WI38 (cell line): ENCODE measurements at regions not wholly inside any gene's neighbourhood (a gene's known extent, or its start where the extent isn't known, plus 50 kb on each side); places are given as distances from the start of the nearest gene placed in this dataset.

ENCODE experiments used
- H3K4me3 ChIP-seq: 2 replicates; pipeline ENCODE4 v1.5.1; 2011; ENCODE audit warnings: low read depth, mild to moderate bottlenecking, control low read depth, low read length
- TF ChIP-seq, protein P1 (sequence below): IDR thresholded peaks from 2 replicates; pipeline ENCODE4 v1.5.1; 2012; ENCODE audit warnings: low read depth, mild to moderate bottlenecking, control low read depth, low read length

DNA sequence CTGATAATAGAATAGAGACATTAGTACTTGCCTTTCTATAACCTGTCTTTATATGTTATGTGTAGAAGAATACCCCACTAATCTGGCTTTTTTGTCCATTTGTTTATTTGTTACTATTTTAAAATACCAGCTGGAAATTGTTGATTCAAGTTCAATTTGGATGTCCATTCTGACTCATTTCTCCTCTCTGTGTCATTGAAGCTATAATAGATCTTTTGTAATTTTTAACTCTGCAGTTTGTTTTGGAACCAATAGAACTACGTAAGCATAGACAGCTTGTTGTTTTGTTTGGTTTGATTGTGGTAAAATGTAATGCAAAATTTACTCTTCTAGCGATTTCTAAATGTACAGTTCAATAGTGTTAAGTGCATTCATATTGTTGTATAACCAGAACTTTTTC, 390.4 kb downstream of the ZIC1 start:
- H3K4me3 ChIP-seq = no peak overlapping the region
- TF ChIP-seq, protein P1, sequence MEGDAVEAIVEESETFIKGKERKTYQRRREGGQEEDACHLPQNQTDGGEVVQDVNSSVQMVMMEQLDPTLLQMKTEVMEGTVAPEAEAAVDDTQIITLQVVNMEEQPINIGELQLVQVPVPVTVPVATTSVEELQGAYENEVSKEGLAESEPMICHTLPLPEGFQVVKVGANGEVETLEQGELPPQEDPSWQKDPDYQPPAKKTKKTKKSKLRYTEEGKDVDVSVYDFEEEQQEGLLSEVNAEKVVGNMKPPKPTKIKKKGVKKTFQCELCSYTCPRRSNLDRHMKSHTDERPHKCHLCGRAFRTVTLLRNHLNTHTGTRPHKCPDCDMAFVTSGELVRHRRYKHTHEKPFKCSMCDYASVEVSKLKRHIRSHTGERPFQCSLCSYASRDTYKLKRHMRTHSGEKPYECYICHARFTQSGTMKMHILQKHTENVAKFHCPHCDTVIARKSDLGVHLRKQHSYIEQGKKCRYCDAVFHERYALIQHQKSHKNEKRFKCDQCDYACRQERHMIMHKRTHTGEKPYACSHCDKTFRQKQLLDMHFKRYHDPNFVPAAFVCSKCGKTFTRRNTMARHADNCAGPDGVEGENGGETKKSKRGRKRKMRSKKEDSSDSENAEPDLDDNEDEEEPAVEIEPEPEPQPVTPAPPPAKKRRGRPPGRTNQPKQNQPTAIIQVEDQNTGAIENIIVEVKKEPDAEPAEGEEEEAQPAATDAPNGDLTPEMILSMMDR = no peak

DNA sequence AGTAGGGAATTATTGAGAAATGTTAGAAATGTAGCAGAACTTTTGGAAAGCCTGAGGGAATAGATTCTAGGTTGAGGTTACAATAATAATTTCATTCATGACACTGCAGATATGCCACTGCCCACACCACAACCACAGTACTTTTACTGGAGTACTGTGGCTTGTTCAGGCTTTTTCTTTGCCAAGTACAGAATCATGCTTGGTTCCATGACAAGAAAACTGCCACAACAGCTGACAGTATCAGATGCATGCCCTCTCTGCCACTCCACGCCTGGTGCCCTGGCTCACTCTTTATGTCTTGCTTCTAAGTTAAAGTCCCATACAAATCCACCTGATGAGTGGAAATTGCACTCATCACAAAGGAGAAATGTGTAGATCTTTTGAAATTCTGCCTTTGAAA, 398.6 kb downstream of the ZIC1 start:
- TF ChIP-seq, protein P1 = no peak

DNA sequence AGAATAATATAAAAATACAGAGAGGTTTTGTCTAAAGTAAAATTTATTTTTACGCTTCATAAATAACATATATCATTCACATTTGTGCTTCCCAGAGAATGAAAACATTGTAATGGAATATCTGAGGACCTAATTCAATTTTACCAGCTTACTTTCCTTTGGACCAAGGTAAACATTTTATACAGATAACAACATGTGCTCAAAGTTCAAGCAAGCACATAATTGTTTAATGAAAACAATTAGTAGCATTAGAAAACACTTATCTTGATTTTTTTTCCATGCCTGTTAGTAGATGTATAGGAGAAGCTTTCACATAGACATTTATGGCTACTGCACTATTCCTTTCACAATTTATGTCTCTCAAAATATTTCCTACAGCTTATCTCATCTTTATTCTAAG, 400.0 kb downstream of the ZIC1 start:
- no peak overlapping the region for H3K4me3 ChIP-seq
- TF ChIP-seq, protein P1 = no peak

More for the DNA sequence above, 398.6 kb downstream of the ZIC1 start:
- H3K4me3 ChIP-seq = no peak overlapping the region

DNA sequence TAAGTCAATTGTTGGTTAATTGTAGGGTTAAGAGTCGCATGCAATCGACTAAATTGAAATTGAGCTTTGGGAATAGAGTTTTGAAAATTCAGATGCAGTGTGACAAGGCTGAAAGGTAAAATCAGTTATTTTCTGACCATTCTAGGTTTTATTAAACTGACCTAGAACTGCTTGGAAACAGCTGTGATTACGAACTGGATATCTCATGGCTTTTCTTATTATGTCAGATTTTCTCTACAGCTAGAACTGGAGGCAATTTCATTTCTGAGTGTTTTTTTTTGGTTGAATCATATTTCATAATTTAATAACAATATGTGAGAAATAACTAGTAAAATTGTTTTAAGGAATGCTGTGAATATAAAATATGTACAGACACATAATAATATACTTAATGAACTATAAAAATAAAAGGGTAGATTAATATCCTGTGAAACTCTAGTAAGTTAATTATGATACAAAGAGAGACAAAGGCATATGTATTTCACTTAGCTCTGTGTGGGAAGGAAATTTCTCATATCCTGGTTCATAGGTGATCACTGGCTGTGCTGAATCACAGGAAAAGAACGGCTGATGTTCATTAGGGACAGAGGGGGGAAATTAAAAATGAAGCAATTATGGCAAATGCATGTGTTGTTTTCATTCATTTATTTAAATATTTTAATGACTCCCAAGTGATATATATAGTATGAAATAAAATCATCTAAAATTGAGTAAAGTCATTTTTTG, 403.2 kb downstream of the ZIC1 start:
- H3K4me3 ChIP-seq = no peak overlapping the region
- TF ChIP-seq, protein P1 = no peak

DNA sequence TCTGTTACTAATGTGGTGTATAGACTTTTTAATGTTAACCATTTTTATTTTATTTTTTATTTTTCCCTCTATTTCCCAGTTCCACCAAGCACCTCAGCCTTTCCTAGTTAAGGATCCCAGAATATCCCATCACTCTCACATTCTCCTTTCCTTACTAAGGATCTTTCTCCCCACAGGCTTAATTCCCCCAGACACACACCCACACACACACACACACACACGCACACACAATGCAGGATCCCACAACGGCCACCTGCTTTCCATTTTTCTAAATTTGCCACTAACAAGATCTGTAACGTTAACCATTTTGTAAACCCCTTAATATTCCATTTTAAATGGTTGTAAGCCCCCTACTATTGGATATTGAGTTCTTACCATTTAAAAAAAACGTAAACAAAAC, 404.1 kb downstream of the ZIC1 start:
- TF ChIP-seq, protein P1 = no peak
- H3K4me3 ChIP-seq = no peak overlapping the region

DNA sequence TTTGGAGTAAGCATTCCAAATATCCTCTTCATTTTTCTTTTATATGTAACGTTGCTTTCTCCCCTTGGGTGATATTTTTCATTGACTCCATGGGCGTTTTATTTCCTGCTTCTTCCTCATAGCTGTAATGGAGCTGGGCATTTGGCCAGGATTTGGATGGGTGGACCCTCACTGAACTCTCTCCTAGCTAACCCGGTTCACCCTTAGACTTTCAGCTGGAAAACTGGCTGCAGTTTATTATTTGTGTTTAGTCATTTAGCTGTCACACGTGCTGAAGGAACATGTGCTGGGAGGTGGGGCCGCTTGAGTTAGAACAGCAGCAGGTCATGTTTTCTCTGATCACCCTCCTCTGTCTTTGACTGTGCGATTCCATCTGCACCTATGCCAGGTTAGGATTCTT, 407.6 kb downstream of the ZIC1 start:
- no peak overlapping the region for H3K4me3 ChIP-seq
- TF ChIP-seq, protein P1 = no peak

DNA sequence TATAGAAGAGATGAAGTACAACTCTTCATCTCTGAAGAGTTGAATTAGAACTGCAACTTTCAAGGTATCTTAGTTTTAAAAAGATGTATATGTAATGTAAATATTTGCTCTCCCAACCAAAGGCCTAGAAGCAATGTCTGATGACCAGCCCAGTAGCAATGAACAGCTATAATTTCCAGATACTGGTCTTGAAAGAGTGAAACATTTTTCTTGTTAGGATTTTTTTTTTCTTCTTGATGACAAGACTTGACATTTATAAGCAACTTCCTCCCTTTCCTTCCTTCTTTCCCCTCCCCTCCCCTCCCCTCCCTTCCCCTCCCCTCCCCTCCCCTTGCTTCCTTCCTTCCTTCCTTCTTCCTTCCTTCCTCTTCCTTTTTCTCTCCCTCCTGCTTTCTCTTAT, 423.4 kb downstream of the ZIC1 start:
- TF ChIP-seq, protein P1 = no peak
- no peak overlapping the region for H3K4me3 ChIP-seq
